GM06990 (cell line): ENCODE measurements at regions not wholly inside any gene's neighbourhood (a gene's known extent, or its start where the extent isn't known, plus 50 kb on each side); places are given as distances from the start of the nearest gene placed in this dataset.
A peak's percentile ranks its signal among the peaks of the same experiment; 100 is the strongest.

Source experiments
- DNase-seq: peaks from one replicate; pipeline ENCODE4 v3.0.0-alpha.2; 2011; ENCODE audit not compliant: insufficient read length; ENCODE audit errors: extremely low read depth
- H3K27me3 ChIP-seq: replicated peaks from 2 replicates; pipeline ENCODE4 v1.6.0; 2011; ENCODE audit warnings: low read length; ENCODE audit not compliant: control insufficient read depth, insufficient read depth
- H3K36me3 ChIP-seq: 2 replicates; pipeline ENCODE4 v1.5.1; 2011; ENCODE audit warnings: low read length; ENCODE audit not compliant: control insufficient read depth, insufficient read depth
- H3K4me3 ChIP-seq: replicated peaks from 2 replicates; pipeline ENCODE4 v1.5.1; 2011; ENCODE audit warnings: low read depth, mild to moderate bottlenecking, control low read depth, low read length
- CTCF ChIP-seq: IDR thresholded peaks from 2 replicates; pipeline ENCODE4 v1.5.1; 2011; ENCODE audit warnings: low read length, control low read depth, mild to moderate bottlenecking, inconsistent platforms; ENCODE audit not compliant: insufficient read depth, poor library complexity, severe bottlenecking

DNA sequence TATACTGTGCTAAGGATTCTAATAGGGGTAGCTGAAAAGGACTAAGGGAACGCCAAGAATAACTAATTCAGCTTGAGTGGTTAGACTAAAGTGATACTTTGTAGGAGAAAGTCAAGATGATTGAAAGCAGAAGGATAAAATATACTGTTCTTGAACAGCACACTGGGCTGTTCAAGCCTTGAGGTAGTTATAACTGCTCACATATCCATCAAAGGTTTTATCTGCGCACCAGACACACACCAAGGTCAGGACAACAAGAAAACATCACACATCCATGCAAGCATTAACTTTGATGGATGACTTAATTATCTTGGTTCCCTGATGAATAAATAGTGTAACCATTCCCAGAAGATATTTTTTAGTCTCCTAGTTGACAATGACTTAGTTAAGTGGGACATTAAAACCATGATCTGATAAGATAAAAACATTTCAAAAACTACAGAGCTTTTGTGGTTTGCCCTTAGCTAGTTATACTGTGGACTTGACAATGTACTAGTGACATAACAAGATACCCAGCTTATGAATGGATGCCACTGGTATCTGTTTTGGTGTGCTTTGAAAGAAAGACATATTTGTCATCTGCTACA, 728.9 kb downstream of the JRKL start:
- TF ChIP-seq CTCF = no peak

GRCh38 chr11:97123237-97123636, 733.4 kb downstream of the JRKL start:
- TF ChIP-seq CTCF = no peak
- Histone ChIP-seq H3K27me3 (no peaks in the 10 kb centered on the region), H3K36me3 (no peaks in the 10 kb centered on the region), H3K4me3 (no peak overlapping the region)
- no peak for DNase-seq

More for the DNA sequence above, 728.9 kb downstream of the JRKL start:
- H3K4me3 ChIP-seq = no peak overlapping the region
- no peaks in the 10 kb centered on the region for H3K27me3 ChIP-seq
- H3K36me3 ChIP-seq = no peaks in the 10 kb centered on the region
- DNase-seq = no peak

DNA sequence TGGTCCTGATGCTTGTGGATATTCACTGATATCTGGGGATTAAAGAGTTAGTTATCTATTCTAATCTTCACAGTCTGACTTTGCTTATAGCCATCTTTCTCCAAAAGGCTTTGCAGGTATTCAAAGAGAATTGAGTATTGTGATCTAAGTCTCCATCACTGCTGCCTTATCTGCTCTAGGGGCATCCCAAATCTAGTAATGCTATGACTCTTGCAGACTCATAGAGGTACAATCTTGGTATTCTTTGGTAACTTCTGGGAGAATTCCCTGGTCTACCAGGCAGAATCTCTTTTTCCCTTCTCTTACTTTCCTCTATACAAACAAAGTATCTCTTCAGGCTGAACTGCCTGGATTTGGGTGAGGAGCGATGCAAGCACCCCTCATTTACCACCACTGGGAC, 746.3 kb downstream of the JRKL start:
- TF ChIP-seq CTCF = no peak
- H3K27me3 ChIP-seq = no peaks in the 10 kb centered on the region
- H3K36me3 ChIP-seq = no peaks in the 10 kb centered on the region
- H3K4me3 ChIP-seq = no peak overlapping the region
- no peak for DNase-seq

DNA sequence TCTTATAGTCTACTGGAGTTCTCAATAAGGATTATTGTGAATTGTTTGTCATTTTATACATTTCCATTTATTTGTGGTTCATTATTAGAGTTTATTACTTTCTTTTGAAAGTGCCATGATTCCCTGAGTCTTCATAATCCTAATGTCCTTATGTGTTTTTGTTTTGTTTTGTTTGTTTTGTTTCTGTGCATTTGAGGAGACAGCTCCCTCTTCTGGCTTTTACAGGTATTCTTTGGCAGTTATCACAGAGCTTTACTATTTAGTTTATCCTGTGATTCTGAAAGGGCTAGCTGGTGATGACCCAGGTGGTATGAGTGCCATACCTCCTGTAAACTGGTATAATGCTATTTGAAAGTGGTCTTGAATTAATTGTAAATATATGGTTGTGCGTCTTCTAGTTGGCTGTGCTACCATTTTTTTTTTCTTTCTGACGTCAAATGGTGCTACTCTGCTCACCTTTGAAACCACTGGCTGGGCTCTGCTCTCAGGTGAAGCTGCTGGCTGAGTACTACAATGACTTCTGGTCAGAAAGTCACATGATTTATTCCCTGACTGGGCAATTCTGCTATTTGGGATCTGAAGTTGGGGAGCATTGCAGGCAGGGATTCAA, 751.2 kb downstream of the JRKL start:
- TF ChIP-seq CTCF = peak; percentile 67
- Histone ChIP-seq H3K36me3 (no peaks in the 10 kb centered on the region), H3K4me3 (no peak overlapping the region), H3K27me3 (no peaks in the 10 kb centered on the region)
- no peak for DNase-seq

- Histone ChIP-seq H3K27me3 (no peaks in the 10 kb centered on the region), H3K36me3 (no peaks in the 10 kb centered on the region), H3K4me3 (no peak overlapping the region)
- no peak for TF ChIP-seq CTCF
- DNase-seq = no peak
Measured at GRCh38 chr11:97143463-97143862, 753.6 kb downstream of the JRKL start.
